ENCODE measurements at regions not wholly inside any gene's neighbourhood (a gene's known extent, or its start where the extent isn't known, plus 50 kb on each side); places are given as distances from the start of the nearest gene placed in this dataset.

- Mint-ChIP-seq H3K4me1 (ENCODE audit: insufficient read depth, unreplicated experiment) (peaks cover 14% of the 10 kb centered on the region), H3K36me3 (ENCODE audit: insufficient read depth, unreplicated experiment) (peaks cover 4% of the 10 kb centered on the region), H3K9me3 (ENCODE audit: unreplicated experiment) (no peaks in the 10 kb centered on the region), H3K27me3 (ENCODE audit: insufficient read depth, unreplicated experiment) (peaks cover 15% of the 10 kb centered on the region), H3K4me3 (ENCODE audit: unreplicated experiment) (no peak overlapping the region), H3K27ac (ENCODE audit: low read depth, unreplicated experiment) (no peak overlapping the region)
- CTCF ChIA-PET, result no interaction called here
- no TSS peak for BruUV-seq (replicated peaks)
- intact Hi-C loops (cut with micrococcal nuclease), result no loop called here
- POLR2A ChIA-PET, result interaction anchor here (0.9 kb wide), 1 partner anchor 21 kb away, joined by 4 read pairs; no protein-coding TSS in a partner anchor
- TF ChIP-seq CTCF (IDR thresholded peaks at IDR 0.05; ENCODE audit: unreplicated experiment), result no peak
- DNase-seq (ENCODE audit: unreplicated experiment), result peak; percentile 92
Observed at GRCh38 chr22:25488244-25489020, 76.0 kb upstream of the GRK3 start.

DNA sequence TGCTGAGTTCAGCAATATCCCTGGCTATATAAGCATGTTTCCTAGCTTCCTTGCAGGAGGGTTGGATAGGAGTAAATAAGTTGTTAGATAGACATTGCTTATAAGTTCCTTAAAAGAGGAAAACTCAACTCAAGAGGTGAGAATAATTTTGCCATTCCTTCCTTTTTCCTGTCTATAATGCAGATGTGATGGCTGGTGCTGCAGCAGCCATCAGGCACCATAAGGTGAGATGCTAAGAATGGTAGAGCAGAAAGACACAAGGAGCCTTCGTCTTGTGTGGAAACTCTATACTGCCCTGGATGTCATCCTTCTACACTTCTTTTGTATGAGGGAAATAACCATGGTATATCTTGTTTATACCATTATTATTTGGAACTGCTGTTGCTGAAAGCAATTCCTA, 74.5 kb upstream of the GRK3 start:
- intact Hi-C loops (cut with micrococcal nuclease), result no loop called here
- no peak for DNase-seq (ENCODE audit: unreplicated experiment)
- POLR2A ChIA-PET, result no interaction called here
- H3K9me3 Mint-ChIP-seq (ENCODE audit: unreplicated experiment), result no peaks in the 10 kb centered on the region
- no peak for TF ChIP-seq CTCF (IDR thresholded peaks at IDR 0.05; ENCODE audit: unreplicated experiment)
- peaks cover 30% of the 10 kb centered on the region for H3K27me3 Mint-ChIP-seq (ENCODE audit: insufficient read depth, unreplicated experiment)
- peaks cover 14% of the 10 kb centered on the region for H3K4me1 Mint-ChIP-seq (ENCODE audit: insufficient read depth, unreplicated experiment)
- H3K27ac Mint-ChIP-seq (ENCODE audit: low read depth, unreplicated experiment), result no peak overlapping the region
- CTCF ChIA-PET, result interaction anchor here (0.9 kb wide), 1 partner anchor 28 kb away, joined by 3 read pairs; no protein-coding TSS in a partner anchor
- BruUV-seq (replicated peaks), result no TSS peak
- no peak overlapping the region for H3K4me3 Mint-ChIP-seq (ENCODE audit: unreplicated experiment)
- no peaks in the 10 kb centered on the region for H3K36me3 Mint-ChIP-seq (ENCODE audit: insufficient read depth, unreplicated experiment)

- no TSS peak for BruUV-seq (replicated peaks)
- POLR2A ChIA-PET, result no interaction called here
- no peak overlapping the region for H3K27ac Mint-ChIP-seq (ENCODE audit: low read depth, unreplicated experiment)
- H3K4me3 Mint-ChIP-seq (ENCODE audit: unreplicated experiment), result no peak overlapping the region
- no peak for DNase-seq (ENCODE audit: unreplicated experiment)
- CTCF ChIA-PET, result interaction anchor here (0.6 kb wide), 1 partner anchor 1893 kb away, joined by 4 read pairs; no protein-coding TSS in a partner anchor
- intact Hi-C loops (cut with micrococcal nuclease), result no loop called here
- H3K27me3 Mint-ChIP-seq (ENCODE audit: insufficient read depth, unreplicated experiment), result peaks cover 31% of the 10 kb centered on the region
- no peaks in the 10 kb centered on the region for H3K36me3 Mint-ChIP-seq (ENCODE audit: insufficient read depth, unreplicated experiment)
- H3K9me3 Mint-ChIP-seq (ENCODE audit: unreplicated experiment), result no peaks in the 10 kb centered on the region
- TF ChIP-seq CTCF (IDR thresholded peaks at IDR 0.05; ENCODE audit: unreplicated experiment), result no peak
- peaks cover 14% of the 10 kb centered on the region for H3K4me1 Mint-ChIP-seq (ENCODE audit: insufficient read depth, unreplicated experiment)
Observed at GRCh38 chr22:25490896-25491295, 73.6 kb upstream of the GRK3 start.

- Mint-ChIP-seq H3K36me3 (ENCODE audit: insufficient read depth, unreplicated experiment) (no peaks in the 10 kb centered on the region), H3K27me3 (ENCODE audit: insufficient read depth, unreplicated experiment) (peaks cover 31% of the 10 kb centered on the region), H3K27ac (ENCODE audit: low read depth, unreplicated experiment) (no peak overlapping the region), H3K4me3 (ENCODE audit: unreplicated experiment) (no peak overlapping the region), H3K9me3 (ENCODE audit: unreplicated experiment) (no peaks in the 10 kb centered on the region), H3K4me1 (ENCODE audit: insufficient read depth, unreplicated experiment) (peaks cover 16% of the 10 kb centered on the region)
- DNase-seq (ENCODE audit: unreplicated experiment), result no peak
- no peak for TF ChIP-seq CTCF (IDR thresholded peaks at IDR 0.05; ENCODE audit: unreplicated experiment)
- BruUV-seq (replicated peaks), result no TSS peak
- intact Hi-C loops (cut with micrococcal nuclease), result no loop called here
- ChIA-PET CTCF (no interaction called here), POLR2A (interaction anchor here (1.0 kb wide), 1 partner anchor 17 kb away, joined by 3 read pairs; no protein-coding TSS in a partner anchor)
Observed at GRCh38 chr22:25492162-25492561, 72.3 kb upstream of the GRK3 start.

Measured in MCF 10A (cell line).